K562 (cell line): ENCODE measurements at regions not wholly inside any gene's neighbourhood (a gene's known extent, or its start where the extent isn't known, plus 50 kb on each side); places are given as distances from the start of the nearest gene placed in this dataset.

Source experiments
- ATAC-seq: fragments of 200-7000 bp; cut with Tn5 transposase; 3 replicates; pipeline ENCODE4 v1.9.1; 2020; ENCODE audit warnings: moderate library complexity
- BruUV-seq: library from RNA; stranded (reverse); fragments of 400-500 nt; replicated peaks from 2 replicates; lab custom pipeline; 2021; lab: Mats Ljungman, UMichigan
- CTCF ChIA-PET: fragments of 300-600 bp; formaldehyde crosslinking; extraction: SDS; loops from one replicate; lab custom pipeline; 2021; ENCODE audit warnings: low intra/inter-chr PET ratio; lab: Yijun Ruan, JAX
- POLR2A ChIA-PET: fragments of 300-600, 350-650 bp; sonication (Branson Sonifier 250); formaldehyde crosslinking; extraction: SDS; loops from one replicate; lab custom pipeline; 2021; ENCODE audit warnings: antibody characterized with exemption, inconsistent platforms; lab: Yijun Ruan, JAX
- DNase-seq, 4 experiments: peaks; one replicate each; pipeline versions ENCODE4 v3.0.0 to v3.0.0-alpha.2; 2011 to 2018; ENCODE audit warnings: low spot score in 3 of 4, mixed read lengths in 3 of 4; ENCODE audit errors: extremely low read depth in 1 of 4
- FAIRE-seq: peaks from 2 replicates; lab custom pipeline; 2011; peaks lifted over from hg19 to GRCh38; lab: Jason Lieb, UNC
- H2AFZ ChIP-seq: 2 replicates; pipeline ENCODE4 v1.6.0; 2011; ENCODE audit warnings: low read depth, low read length, control low read depth, inconsistent platforms
- H3K27ac ChIP-seq: fragments of 200-600 bp; 3 replicates; pipeline ENCODE4 v1.8.0; 2011; ENCODE audit warnings: low read depth, mild to moderate bottlenecking, control low read depth, inconsistent platforms, low read length, moderate library complexity, mixed read lengths; ENCODE audit errors: extremely low read depth
- H3K27me3 ChIP-seq, 2 experiments: fragments of 300-600 bp in 1 of 2; 2 replicates in 1 of 2; 3 replicates in 1 of 2; pipeline versions ENCODE4 v1.6.0 to v1.8.0; 2011; ENCODE audit warnings: inconsistent platforms in 2 of 2, low read length in 2 of 2, mild to moderate bottlenecking in 1 of 2, mixed read lengths in 1 of 2, moderate library complexity in 1 of 2; ENCODE audit not compliant: control insufficient read depth in 2 of 2, insufficient read depth in 2 of 2
- H3K36me3 ChIP-seq: fragments of 300-600 bp; 3 replicates; pipeline ENCODE4 v1.8.0; 2011; ENCODE audit warnings: mild to moderate bottlenecking, low read length, inconsistent platforms; ENCODE audit not compliant: control insufficient read depth, insufficient read depth
- H3K4me1 ChIP-seq, 2 experiments: fragments of 200-600 bp in 1 of 2; replicated peaks in 1 of 2; 2 replicates in 1 of 2; 3 replicates in 1 of 2; pipeline versions ENCODE4 v1.5.1 to v1.8.0; 2011; ENCODE audit warnings: inconsistent platforms in 2 of 2, low read length in 2 of 2, mild to moderate bottlenecking in 1 of 2, mixed read lengths in 1 of 2, moderate library complexity in 1 of 2; ENCODE audit not compliant: control insufficient read depth in 2 of 2, insufficient read depth in 2 of 2
- H3K4me2 ChIP-seq: 2 replicates; pipeline ENCODE4 v1.6.1; 2011; ENCODE audit warnings: low read length, control low read depth, inconsistent platforms, mixed read lengths; ENCODE audit not compliant: insufficient read depth
- H3K4me3 ChIP-seq: fragments of 200-600 bp; sonication (generic), shearing (Covaris generic); 2 replicates; pipeline ENCODE4 v1.5.1; 2016; ENCODE audit warnings: control low read depth, inconsistent platforms
- H3K79me2 ChIP-seq: fragments of 200-600 bp; 3 replicates; pipeline ENCODE4 v1.8.0; 2011; ENCODE audit warnings: low read length, inconsistent platforms; ENCODE audit not compliant: control insufficient read depth, insufficient read depth
- H3K9ac ChIP-seq, 2 experiments: 2 replicates each; pipeline versions ENCODE4 v1.6.0 to v1.6.1; 2011; ENCODE audit warnings: low read depth in 2 of 2, low read length in 2 of 2, control low read depth in 1 of 2, inconsistent platforms in 1 of 2, mild to moderate bottlenecking in 1 of 2, mixed read lengths in 1 of 2; ENCODE audit not compliant: insufficient read depth in 1 of 2
- H3K9me1 ChIP-seq: one replicate; pipeline ENCODE4 v1.6.0; 2011; ENCODE audit warnings: inconsistent platforms, mild to moderate bottlenecking, low read length, moderate library complexity; ENCODE audit not compliant: control insufficient read depth, insufficient read depth
- H3K9me3 ChIP-seq: replicated peaks from 2 replicates; pipeline ENCODE4 v1.5.1; 2011; ENCODE audit warnings: low read depth, low read length, inconsistent platforms; ENCODE audit not compliant: control insufficient read depth, insufficient read depth
- H4K20me1 ChIP-seq: replicated peaks from 2 replicates; pipeline ENCODE4 v1.6.1; 2011; ENCODE audit warnings: low read length, inconsistent platforms, mixed read lengths; ENCODE audit not compliant: control insufficient read depth, insufficient read depth
- CBX5 ChIP-seq: IDR thresholded peaks from 2 replicates; pipeline ENCODE4 v1.6.1; 2014; ENCODE audit warnings: low read depth, borderline replicate concordance
- CSDE1 ChIP-seq, 2 experiments: fragments of 450-650 bp; IDR thresholded peaks; 2 replicates each; pipeline ENCODE4 v1.6.1; 2016; ENCODE audit warnings: mild to moderate bottlenecking in 1 of 2
- EP300 ChIP-seq: IDR thresholded peaks from 2 replicates; pipeline ENCODE4 v1.6.1; 2012; ENCODE audit warnings: low read length, improper control_type of control experiment
- PTRF ChIP-seq: fragments of 450-650 bp; IDR thresholded peaks from 2 replicates; pipeline ENCODE4 v1.6.1; 2016; ENCODE audit warnings: mild to moderate bottlenecking, missing genetic modification characterization, missing compliant biosample characterization
- RBM14 ChIP-seq: fragments of 200-400 bp; formaldehyde crosslinking; IDR thresholded peaks from 2 replicates; pipeline ENCODE4 v1.6.1; 2018; ENCODE audit warnings: low read depth, mild to moderate bottlenecking, low read length, moderate library complexity, borderline replicate concordance; ENCODE audit not compliant: insufficient read depth
- RBM15 ChIP-seq: fragments of 200-400 bp; formaldehyde crosslinking; IDR thresholded peaks from 2 replicates; pipeline ENCODE4 v1.6.1; 2018; ENCODE audit warnings: mild to moderate bottlenecking, low read length, moderate library complexity; ENCODE audit not compliant: insufficient read depth
- TAF9B ChIP-seq: fragments of 450-650 bp; IDR thresholded peaks from 2 replicates; pipeline ENCODE4 v1.6.1; 2018; ENCODE audit warnings: mild to moderate bottlenecking; ENCODE audit not compliant: partially characterized antibody
- TFE3 ChIP-seq: fragments of 450-650 bp; formaldehyde crosslinking; IDR thresholded peaks from 2 replicates; pipeline ENCODE4 v1.4.0; 2020; ENCODE audit warnings: mild to moderate bottlenecking, mixed read lengths
- ZBTB43 ChIP-seq: sonication (generic); formaldehyde crosslinking; IDR thresholded peaks from 2 replicates; pipeline ENCODE4 v1.8.0; 2023; ENCODE audit warnings: mild to moderate bottlenecking, missing genetic modification reagents
- ZNF263 ChIP-seq: sonication (generic); formaldehyde crosslinking; IDR thresholded peaks from 2 replicates; pipeline ENCODE4 v1.8.0; 2022; ENCODE audit warnings: mild to moderate bottlenecking, missing genetic modification reagents, borderline replicate concordance
- ZNF445 ChIP-seq: fragments of 250-450 bp; sonication (Bioruptor Pico); IDR thresholded peaks from 2 replicates; pipeline ENCODE4 v1.4.0; 2020; ENCODE audit warnings: low read depth, mild to moderate bottlenecking, moderate library complexity
- ZNF561 ChIP-seq: fragments of 450-650 bp; formaldehyde crosslinking; conservative IDR thresholded peaks from 2 replicates; pipeline ENCODE4 v1.4.0; 2020; ENCODE audit warnings: mild to moderate bottlenecking, moderate library complexity
- ZSCAN32 ChIP-seq: fragments of 450-650 bp; formaldehyde crosslinking; IDR thresholded peaks from 2 replicates; pipeline ENCODE4 v1.4.0; 2020; ENCODE audit warnings: mild to moderate bottlenecking, moderate library complexity
- in situ Hi-C: fragments of 300-500 bp; cut with MboI; formaldehyde crosslinking; loops from 4 replicates; pipeline ENCODE4 v1.15.0; 2018; ENCODE audit warnings: inconsistent platforms, mixed read lengths
- intact Hi-C: fragments of 100-400 bp; cut with micrococcal nuclease; formaldehyde crosslinking; loops from 2 replicates; pipeline ENCODE4 v1.14.2; 2022

DNA sequence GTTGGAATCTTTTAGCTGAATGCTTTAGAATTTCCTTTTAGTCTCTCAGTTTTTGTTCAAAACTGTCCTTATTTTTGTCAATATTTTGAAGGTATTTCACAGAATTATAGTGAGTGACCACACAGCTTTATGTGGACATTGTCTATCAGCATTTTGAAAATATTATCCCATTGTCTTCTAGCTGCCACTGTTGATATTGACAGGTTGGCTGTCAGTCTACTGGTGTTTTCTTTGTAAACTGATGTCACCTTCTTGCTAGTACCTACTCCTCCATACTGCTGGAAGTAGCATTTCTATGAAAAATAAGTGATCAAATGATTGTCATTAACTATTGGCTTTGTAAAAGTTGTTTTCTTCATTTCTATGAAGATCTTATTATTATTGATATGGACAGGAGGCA is 256.8 kb downstream of the KLF12 start:
- H3K9ac ChIP-seq: no peak overlapping the region
- H2AFZ ChIP-seq: no peak overlapping the region
- no peak overlapping the region for H3K4me3 ChIP-seq
- H3K9me1 ChIP-seq: no peaks in the 10 kb centered on the region
- in situ Hi-C loops: no loop called here
- ATAC-seq: no peak
- no peaks in the 10 kb centered on the region for H3K27me3 ChIP-seq
- TF ChIP-seq ZSCAN32 (CRISPR knock-in tag) (no peak), TAF9B (no peak), ZBTB43 (CRISPR knock-in tag) (no peak), CSDE1 (IDR thresholded peaks at IDR 0.05) (no peak), RBM14 (no peak), TFE3 (no peak), CBX5 (no peak), EP300 (no peak), PTRF (tag) (no peak), ZNF445 (no peak), ZNF561 (no peak), ZNF263 (CRISPR knock-in tag) (no peak), RBM15 (no peak)
- TF ChIP-seq, all 486 proteins: peak for 0
- Histone ChIP-seq H4K20me1 (no peaks in the 10 kb centered on the region), H3K79me2 (no peaks in the 10 kb centered on the region), H3K27ac (no peak overlapping the region), H3K4me2 (no peak overlapping the region), H3K4me1 (no peaks in the 10 kb centered on the region), H3K9me3 (no peaks in the 10 kb centered on the region), H3K36me3 (no peaks in the 10 kb centered on the region)
- intact Hi-C loops: no loop called here
- POLR2A ChIA-PET: no interaction called here
- CTCF ChIA-PET: no interaction called here
- BruUV-seq: no TSS peak
- DNase-seq (no peak), FAIRE-seq (no peak)
